GM21576 (cell line): ENCODE measurements at regions not wholly inside any gene's neighbourhood (a gene's known extent, or its start where the extent isn't known, plus 50 kb on each side); places are given as distances from the start of the nearest gene placed in this dataset.
"Not testable (repeated sequence)": the region's sequence is repeated elsewhere in the genome, so short reads cannot be mapped to it uniquely, and the experiment has no call there.

Experiments
- ATAC-seq: cut with Tn5 transposase; IDR thresholded peaks from one replicate; pipeline ENCODE4 v1.9.1; 2021; ENCODE audit warnings: mild to moderate bottlenecking, moderate library complexity; ENCODE audit not compliant: unreplicated experiment

GRCh38 chr6:47405273-47405672, 72.3 kb upstream of the CD2AP start:
- ATAC-seq = no peak

- no peak for ATAC-seq
These were observed 70.0 kb upstream of the CD2AP start for GRCh38 chr6:47407300-47408281.

GRCh38 chr6:47413752-47414422, 63.7 kb upstream of the CD2AP start:
- peak; percentile 74 for ATAC-seq

GRCh38 chr6:47414423-47415167, 63.0 kb upstream of the CD2AP start:
- ATAC-seq = peak; percentile 77

GRCh38 chr6:47416396-47417345, 60.9 kb upstream of the CD2AP start:
- no peak for ATAC-seq

- ATAC-seq = no peak
These were observed 58.0 kb upstream of the CD2AP start for GRCh38 chr6:47419621-47420020.

GRCh38 chr6:47420394-47421371, 56.9 kb upstream of the CD2AP start:
- ATAC-seq = no peak

- ATAC-seq = no peak
These were observed 54.5 kb upstream of the CD2AP start for GRCh38 chr6:47423079-47423478.

- no peak for ATAC-seq
These were observed 53.2 kb upstream of the CD2AP start for GRCh38 chr6:47424436-47424836.

- ATAC-seq = not testable (repeated sequence)
These were observed 51.9 kb upstream of the CD2AP start for GRCh38 chr6:47425724-47426123.

GRCh38 chr6:47426524-47427302, 50.9 kb upstream of the CD2AP start:
- no peak for ATAC-seq

GRCh38 chr6:47427680-47428079, 49.9 kb upstream of the CD2AP start:
- ATAC-seq = no peak
